Ovary (tissue), 3 donors: ENCODE measurements at regions not wholly inside any gene's neighbourhood (a gene's known extent, or its start where the extent isn't known, plus 50 kb on each side); places are given as distances from the start of the nearest gene placed in this dataset.

Experiments used
- CTCF ChIP-seq, 3 donors: fragments of 450-650 bp in 2 of 3; fragments of 200-600 bp in 1 of 3; IDR thresholded peaks; one replicate each; pipeline versions ENCODE4 v1.5.1 to v1.8.0; 2016 to 2022; ENCODE audit warnings: antibody characterized with exemption in 3 of 3, mild to moderate bottlenecking in 1 of 3
- EP300 ChIP-seq: sonication (generic); formaldehyde crosslinking; IDR thresholded peaks from one replicate; pipeline ENCODE4 v1.6.1; 2017; ENCODE audit warnings: antibody characterized with exemption
- donor health status: DM: no; HTN: no; CAD: no.

- TF ChIP-seq CTCF (IDR thresholded peaks at IDR 0.05) (no peak), EP300 (no peak)
These were observed 50.2 kb upstream of the USP25 start for GRCh38 chr21:15679630-15680029.
